ENCODE measurements at regions not wholly inside any gene's neighbourhood (a gene's known extent, or its start where the extent isn't known, plus 50 kb on each side); places are given as distances from the start of the nearest gene placed in this dataset.

GRCh38 chr3:168386301-168386700, 290.6 kb upstream of the GOLIM4 start:
- Mint-ChIP-seq H3K27me3 (ENCODE audit: insufficient read depth) (peaks cover 1% of the 10 kb centered on the region; the same call in 1 of the 2 replicates), H3K27ac (no peak overlapping the region), H3K4me1 (ENCODE audit: low read depth) (no peaks in the 10 kb centered on the region), H3K4me3 (no peak overlapping the region), H3K9me3 (peaks cover 54% of the 10 kb centered on the region), H3K36me3 (ENCODE audit: low read depth) (peaks cover 10% of the 10 kb centered on the region; the same call in 1 of the 2 replicates)
- TF ChIP-seq CTCF (IDR thresholded peaks at IDR 0.05), result no peak
- no peak for DNase-seq

- Mint-ChIP-seq H3K4me3 (no peak overlapping the region), H3K9me3 (peaks cover 49% of the 10 kb centered on the region), H3K27me3 (ENCODE audit: insufficient read depth) (peaks cover 1% of the 10 kb centered on the region; the same call in 1 of the 2 replicates), H3K36me3 (ENCODE audit: low read depth) (peaks cover 11% of the 10 kb centered on the region), H3K27ac (no peak overlapping the region), H3K4me1 (ENCODE audit: low read depth) (no peaks in the 10 kb centered on the region)
- no peak for TF ChIP-seq CTCF (IDR thresholded peaks at IDR 0.05)
- DNase-seq, result no peak
Measured at GRCh38 chr3:168384990-168385389, 289.3 kb upstream of the GOLIM4 start.

GRCh38 chr3:168383573-168383972, 287.8 kb upstream of the GOLIM4 start:
- H3K27me3 Mint-ChIP-seq (ENCODE audit: insufficient read depth), result no peaks in the 10 kb centered on the region
- H3K4me3 Mint-ChIP-seq, result no peak overlapping the region
- no peak for DNase-seq
- no peak overlapping the region for H3K27ac Mint-ChIP-seq
- TF ChIP-seq CTCF (IDR thresholded peaks at IDR 0.05), result no peak
- H3K9me3 Mint-ChIP-seq, result peaks cover 55% of the 10 kb centered on the region
- H3K4me1 Mint-ChIP-seq (ENCODE audit: low read depth), result no peaks in the 10 kb centered on the region
- peaks cover 14% of the 10 kb centered on the region for H3K36me3 Mint-ChIP-seq (ENCODE audit: low read depth)

- H3K4me3 Mint-ChIP-seq, result no peak overlapping the region
- TF ChIP-seq CTCF (IDR thresholded peaks at IDR 0.05), result no peak
- H3K27me3 Mint-ChIP-seq (ENCODE audit: insufficient read depth), result no peaks in the 10 kb centered on the region
- no peak for DNase-seq
- H3K27ac Mint-ChIP-seq, result no peak overlapping the region
- no peaks in the 10 kb centered on the region for H3K4me1 Mint-ChIP-seq (ENCODE audit: low read depth)
- H3K9me3 Mint-ChIP-seq, result peaks cover 22% of the 10 kb centered on the region
- no peaks in the 10 kb centered on the region for H3K36me3 Mint-ChIP-seq (ENCODE audit: low read depth)
Measured at GRCh38 chr3:168371846-168372245, 276.1 kb upstream of the GOLIM4 start.

- Mint-ChIP-seq H3K27me3 (ENCODE audit: insufficient read depth) (no peaks in the 10 kb centered on the region), H3K27ac (no peak overlapping the region), H3K4me1 (ENCODE audit: low read depth) (no peaks in the 10 kb centered on the region), H3K4me3 (no peak overlapping the region), H3K9me3 (peaks cover 10% of the 10 kb centered on the region), H3K36me3 (ENCODE audit: low read depth) (no peaks in the 10 kb centered on the region)
- TF ChIP-seq CTCF (IDR thresholded peaks at IDR 0.05), result no peak
- no peak for DNase-seq
Measured at GRCh38 chr3:168364967-168365366, 269.2 kb upstream of the GOLIM4 start.

GRCh38 chr3:168362661-168363247, 267.0 kb upstream of the GOLIM4 start:
- Mint-ChIP-seq H3K4me3 (no peak overlapping the region), H3K36me3 (ENCODE audit: low read depth) (no peaks in the 10 kb centered on the region), H3K27me3 (ENCODE audit: insufficient read depth) (no peaks in the 10 kb centered on the region), H3K9me3 (peaks cover 13% of the 10 kb centered on the region), H3K27ac (no peak overlapping the region), H3K4me1 (ENCODE audit: low read depth) (no peaks in the 10 kb centered on the region)
- no peak for TF ChIP-seq CTCF (IDR thresholded peaks at IDR 0.05)
- DNase-seq, result no peak
